ENCODE measurements at regions not wholly inside any gene's neighbourhood (a gene's known extent, or its start where the extent isn't known, plus 50 kb on each side); places are given as distances from the start of the nearest gene placed in this dataset.

- H3K9me3 Mint-ChIP-seq = peaks cover 14 to 17% of the 10 kb centered on the region in 2 donors
Measured at GRCh38 chr7:68429411-68430117, 1168.7 kb upstream of the AUTS2 start.

DNA sequence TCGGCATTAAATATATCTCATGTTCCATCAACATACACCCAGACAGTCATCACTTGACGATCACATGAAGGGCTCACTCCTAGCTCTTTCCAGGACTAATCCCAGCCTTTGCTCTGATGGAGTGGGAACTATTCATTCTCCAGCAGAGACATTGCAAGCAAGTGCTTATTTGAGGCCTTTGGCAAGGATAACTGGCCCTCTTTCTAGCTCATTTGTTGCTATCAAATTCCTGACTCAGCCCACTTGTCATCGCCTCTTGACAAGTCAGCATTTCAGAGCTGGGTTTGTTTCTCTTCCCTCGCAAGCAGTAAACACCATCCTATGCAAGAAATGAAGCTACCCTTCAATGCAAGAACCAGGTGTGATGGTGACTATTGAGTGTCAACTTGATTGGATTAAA is 1165.7 kb upstream of the AUTS2 start:
- Mint-ChIP-seq H3K27ac (no peak overlapping the region), H3K36me3 (ENCODE audit: insufficient read depth in 2 of 2) (peaks cover 0 to 2% of the 10 kb centered on the region in 2 donors), H3K4me3 (no peak overlapping the region), H3K4me1 (ENCODE audit: low read depth) (no peaks in the 10 kb centered on the region), H3K27me3 (ENCODE audit: low read depth) (no peaks in the 10 kb centered on the region), H3K9me3 (peaks cover 13% of the 10 kb centered on the region in 2 donors)
- ATAC-seq (replicated peaks in 1 of 2) (no peak), DNase-seq (no peak)

More at GRCh38 chr7:68429411-68430117, 1168.7 kb upstream of the AUTS2 start:
- Mint-ChIP-seq H3K4me3 (no peak overlapping the region), H3K36me3 (ENCODE audit: insufficient read depth in 2 of 2) (no peaks in the 10 kb centered on the region), H3K27ac (no peak overlapping the region), H3K27me3 (ENCODE audit: low read depth) (no peaks in the 10 kb centered on the region), H3K4me1 (ENCODE audit: low read depth) (no peaks in the 10 kb centered on the region)
- ATAC-seq (replicated peaks in 1 of 2) = no peak
- no peak for DNase-seq

GRCh38 chr7:68433462-68434070 is 1164.7 kb upstream of the AUTS2 start:
- no peaks in the 10 kb centered on the region for H3K27me3 Mint-ChIP-seq (ENCODE audit: low read depth)
- H3K4me1 Mint-ChIP-seq (ENCODE audit: low read depth) = no peaks in the 10 kb centered on the region
- peaks cover 0 to 4% of the 10 kb centered on the region in 2 donors for H3K36me3 Mint-ChIP-seq (ENCODE audit: insufficient read depth in 2 of 2)
- H3K9me3 Mint-ChIP-seq = peaks cover 15 to 18% of the 10 kb centered on the region in 2 donors
- no peak for DNase-seq
- ATAC-seq (replicated peaks in 1 of 2) = no peak
- no peak overlapping the region for H3K27ac Mint-ChIP-seq
- H3K4me3 Mint-ChIP-seq = no peak overlapping the region

DNA sequence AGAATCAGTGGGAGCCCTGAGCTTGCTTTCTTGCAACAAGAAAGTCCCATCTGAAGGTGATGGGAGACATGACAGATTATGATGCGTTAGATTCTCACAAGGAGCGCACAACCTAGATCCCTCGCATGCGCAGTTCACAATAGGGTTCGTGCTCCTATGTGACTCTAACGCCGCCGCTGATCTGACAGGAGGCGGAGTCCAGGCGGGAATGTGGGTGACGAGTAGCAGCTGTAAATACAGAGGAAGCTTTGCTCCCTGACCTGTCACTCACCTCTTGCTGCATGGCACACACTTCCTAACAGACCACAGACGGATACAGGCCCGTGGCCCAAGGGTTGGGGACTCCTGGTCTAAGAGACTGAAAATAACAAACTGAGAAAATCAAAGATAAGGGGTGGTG is 1163.4 kb upstream of the AUTS2 start:
- DNase-seq (no peak), ATAC-seq (replicated peaks in 1 of 2) (no peak)
- Mint-ChIP-seq H3K36me3 (ENCODE audit: insufficient read depth in 2 of 2) (peaks cover 0 to 4% of the 10 kb centered on the region in 2 donors), H3K27ac (no peak overlapping the region), H3K27me3 (ENCODE audit: low read depth) (no peaks in the 10 kb centered on the region), H3K9me3 (peaks cover 10 to 18% of the 10 kb centered on the region in 2 donors), H3K4me3 (no peak overlapping the region), H3K4me1 (ENCODE audit: low read depth) (no peaks in the 10 kb centered on the region)

GRCh38 chr7:68438016-68438415 is 1160.3 kb upstream of the AUTS2 start:
- ATAC-seq (replicated peaks in 1 of 2) = no peak
- H3K27ac Mint-ChIP-seq = no peak overlapping the region
- no peak for DNase-seq
- H3K4me1 Mint-ChIP-seq (ENCODE audit: low read depth) = no peaks in the 10 kb centered on the region
- peaks cover 0 to 4% of the 10 kb centered on the region in 2 donors for H3K36me3 Mint-ChIP-seq (ENCODE audit: insufficient read depth in 2 of 2)
- H3K9me3 Mint-ChIP-seq = peaks cover 10 to 20% of the 10 kb centered on the region in 2 donors
- H3K27me3 Mint-ChIP-seq (ENCODE audit: low read depth) = no peaks in the 10 kb centered on the region
- H3K4me3 Mint-ChIP-seq = no peak overlapping the region

DNA sequence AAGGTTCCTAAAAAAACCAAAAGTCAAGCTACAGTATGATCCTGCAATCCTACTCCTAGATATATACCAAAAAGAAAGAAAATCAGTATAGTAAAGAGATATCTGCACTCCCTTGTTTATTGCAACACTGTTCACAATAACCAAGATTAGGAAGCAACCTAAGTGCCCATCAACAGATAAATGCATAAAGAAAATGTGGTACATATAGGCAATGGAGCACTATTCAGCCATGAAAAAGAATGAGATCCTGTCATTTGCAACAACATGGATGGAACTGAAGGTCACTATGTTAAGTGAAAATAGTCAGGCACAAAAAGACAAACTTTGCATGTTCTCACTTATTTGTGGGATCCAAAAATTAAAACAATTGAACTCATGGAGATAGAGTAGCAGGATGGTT is 1159.5 kb upstream of the AUTS2 start:
- Mint-ChIP-seq H3K4me1 (ENCODE audit: low read depth) (no peaks in the 10 kb centered on the region), H3K4me3 (no peak overlapping the region), H3K27ac (no peak overlapping the region), H3K9me3 (peaks cover 9 to 24% of the 10 kb centered on the region in 2 donors), H3K27me3 (ENCODE audit: low read depth) (no peaks in the 10 kb centered on the region), H3K36me3 (ENCODE audit: insufficient read depth in 2 of 2) (peaks cover 0 to 4% of the 10 kb centered on the region in 2 donors)
- ATAC-seq (replicated peaks in 1 of 2) (no peak), DNase-seq (no peak)

DNA sequence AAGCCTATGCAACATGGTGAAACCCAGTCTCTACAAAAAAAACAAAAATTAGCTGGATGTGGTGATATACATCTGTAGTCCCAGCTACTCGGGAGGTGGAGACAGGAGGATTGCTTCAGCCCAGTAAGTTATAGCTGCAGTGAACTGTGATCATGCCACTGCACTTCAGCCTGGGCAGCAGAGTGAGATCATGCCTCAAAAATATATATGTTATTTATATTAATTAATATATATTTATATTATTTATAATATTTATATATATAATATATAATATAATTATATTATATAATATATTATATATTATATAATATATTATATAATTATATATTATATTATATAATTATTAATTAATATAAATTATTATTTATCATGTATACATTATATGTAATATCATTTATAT is 1158.4 kb upstream of the AUTS2 start:
- Mint-ChIP-seq H3K27ac (no peak overlapping the region), H3K4me1 (ENCODE audit: low read depth) (no peaks in the 10 kb centered on the region), H3K36me3 (ENCODE audit: insufficient read depth in 2 of 2) (peaks cover 1 to 4% of the 10 kb centered on the region in 2 donors), H3K27me3 (ENCODE audit: low read depth) (no peaks in the 10 kb centered on the region), H3K4me3 (no peak overlapping the region), H3K9me3 (peaks cover 12 to 24% of the 10 kb centered on the region in 2 donors)
- ATAC-seq (replicated peaks in 1 of 2) (no peak), DNase-seq (no peak)

DNA sequence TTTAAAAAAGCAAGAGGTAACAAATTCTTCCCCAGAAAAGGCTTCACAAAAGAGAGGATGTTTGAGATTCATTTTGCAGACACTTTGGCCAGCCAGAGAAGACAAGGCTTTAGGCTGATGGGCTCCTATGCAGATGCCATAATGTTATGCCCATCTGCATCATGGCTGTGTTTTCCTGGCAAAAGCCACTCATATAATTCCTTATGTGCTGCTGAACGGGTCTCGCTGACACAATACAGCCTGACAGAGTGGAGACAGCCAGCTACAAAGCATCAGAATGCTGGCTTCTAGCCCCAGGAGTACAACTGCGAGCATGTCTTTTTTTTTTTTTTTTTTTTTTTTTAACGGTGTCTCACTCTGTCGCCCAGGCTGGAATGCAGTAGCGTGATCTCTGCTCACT is 1157.4 kb upstream of the AUTS2 start:
- ATAC-seq (replicated peaks in 1 of 2) (peak; percentile 24 to 28), DNase-seq (no peak)
- H3K9me3 Mint-ChIP-seq = peaks cover 14 to 27% of the 10 kb centered on the region in 2 donors
- H3K4me1 Mint-ChIP-seq (ENCODE audit: low read depth) = no peaks in the 10 kb centered on the region
- H3K36me3 Mint-ChIP-seq (ENCODE audit: insufficient read depth in 2 of 2) = peaks cover 1 to 6% of the 10 kb centered on the region in 2 donors
- no peak overlapping the region for H3K27ac Mint-ChIP-seq
- H3K4me3 Mint-ChIP-seq = no peak overlapping the region
- no peaks in the 10 kb centered on the region for H3K27me3 Mint-ChIP-seq (ENCODE audit: low read depth)

- no peaks in the 10 kb centered on the region for H3K27me3 Mint-ChIP-seq (ENCODE audit: low read depth)
- ATAC-seq (replicated peaks in 1 of 2) (no peak), DNase-seq (no peak)
- H3K4me1 Mint-ChIP-seq (ENCODE audit: low read depth) = no peaks in the 10 kb centered on the region
- H3K27ac Mint-ChIP-seq = no peak overlapping the region
- peaks cover 1 to 6% of the 10 kb centered on the region in 2 donors for H3K36me3 Mint-ChIP-seq (ENCODE audit: insufficient read depth in 2 of 2)
- no peak overlapping the region for H3K4me3 Mint-ChIP-seq
- peaks cover 15 to 27% of the 10 kb centered on the region in 2 donors for H3K9me3 Mint-ChIP-seq
Measured at GRCh38 chr7:68441645-68442044, 1156.6 kb upstream of the AUTS2 start.

DNA sequence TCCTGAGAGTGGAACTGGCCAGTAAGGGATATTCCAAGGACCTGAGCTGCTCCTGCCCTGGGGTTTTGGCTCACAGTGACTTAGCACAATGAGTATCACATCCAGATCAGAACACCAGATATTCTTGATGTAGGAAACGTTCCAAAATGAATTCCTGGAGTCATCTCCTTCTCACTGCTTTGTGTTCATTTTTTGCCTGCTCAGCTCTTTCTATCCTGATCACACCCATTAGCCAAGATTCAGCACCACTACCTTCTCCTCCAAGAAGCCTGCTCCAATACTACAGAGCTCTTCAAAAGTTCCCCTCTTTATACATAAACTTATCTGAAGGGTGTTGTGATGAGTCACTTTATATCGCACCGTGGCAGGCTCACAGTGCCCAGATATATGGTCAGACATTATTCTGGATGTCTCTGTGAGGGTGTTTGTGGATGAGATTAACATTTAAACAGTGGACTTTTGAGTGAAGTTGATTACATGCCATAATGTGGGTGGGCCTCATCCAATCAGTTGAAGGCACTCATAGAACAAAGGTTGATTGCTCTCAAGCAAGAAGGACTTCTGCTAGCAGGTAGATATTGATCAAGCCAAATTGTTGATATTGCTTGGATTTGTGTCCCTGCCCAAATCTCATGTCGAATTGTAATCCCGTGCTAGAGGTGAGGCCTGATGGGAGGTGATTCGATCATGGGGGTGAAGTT is 1155.2 kb upstream of the AUTS2 start:
- Mint-ChIP-seq H3K27me3 (ENCODE audit: low read depth) (no peaks in the 10 kb centered on the region), H3K4me3 (no peak overlapping the region), H3K9me3 (peaks cover 7 to 23% of the 10 kb centered on the region in 2 donors), H3K36me3 (ENCODE audit: insufficient read depth in 2 of 2) (peaks cover 1 to 2% of the 10 kb centered on the region in 2 donors), H3K4me1 (ENCODE audit: low read depth) (no peaks in the 10 kb centered on the region), H3K27ac (no peak overlapping the region)
- DNase-seq = no peak
- no peak for ATAC-seq (replicated peaks in 1 of 2)

- Mint-ChIP-seq H3K27me3 (ENCODE audit: low read depth) (no peaks in the 10 kb centered on the region), H3K4me3 (no peak overlapping the region), H3K9me3 (peaks cover 13 to 18% of the 10 kb centered on the region in 2 donors), H3K36me3 (ENCODE audit: insufficient read depth in 2 of 2) (peaks cover 2 to 3% of the 10 kb centered on the region in 2 donors), H3K4me1 (ENCODE audit: low read depth) (no peaks in the 10 kb centered on the region), H3K27ac (no peak overlapping the region)
- ATAC-seq (replicated peaks in 1 of 2) = no peak
- no peak for DNase-seq
Measured at GRCh38 chr7:68444042-68444441, 1154.2 kb upstream of the AUTS2 start.

DNA sequence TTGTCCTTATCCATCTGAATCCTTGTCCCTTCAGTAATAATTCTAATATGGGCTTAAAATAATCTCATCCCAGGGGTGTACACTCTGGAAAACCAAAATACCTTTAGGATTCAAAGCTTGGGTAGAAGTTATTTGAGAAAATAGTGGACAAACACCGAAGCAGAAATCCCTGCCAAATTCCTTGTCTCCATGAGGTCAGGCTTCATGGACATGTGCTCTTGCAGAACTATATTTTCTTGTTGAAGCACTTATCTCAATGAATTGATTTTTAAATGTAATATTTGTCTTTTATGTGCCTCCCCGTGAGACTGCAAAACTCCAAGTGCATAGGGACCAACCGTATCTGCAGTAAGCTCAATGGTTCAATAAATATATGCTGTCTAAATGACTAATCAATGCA is 1153.3 kb upstream of the AUTS2 start:
- Mint-ChIP-seq H3K9me3 (peaks cover 17 to 24% of the 10 kb centered on the region in 2 donors), H3K27me3 (ENCODE audit: low read depth) (no peaks in the 10 kb centered on the region), H3K4me1 (ENCODE audit: low read depth) (no peaks in the 10 kb centered on the region), H3K27ac (no peak overlapping the region), H3K36me3 (ENCODE audit: insufficient read depth in 2 of 2) (peaks cover 3 to 5% of the 10 kb centered on the region in 2 donors), H3K4me3 (no peak overlapping the region)
- ATAC-seq (replicated peaks in 1 of 2) (no peak), DNase-seq (no peak)

GRCh38 chr7:68446183-68446582 is 1152.1 kb upstream of the AUTS2 start:
- no peak overlapping the region for H3K4me3 Mint-ChIP-seq
- H3K36me3 Mint-ChIP-seq (ENCODE audit: insufficient read depth in 2 of 2) = peaks cover 3 to 5% of the 10 kb centered on the region in 2 donors
- no peaks in the 10 kb centered on the region for H3K4me1 Mint-ChIP-seq (ENCODE audit: low read depth)
- H3K27me3 Mint-ChIP-seq (ENCODE audit: low read depth) = no peaks in the 10 kb centered on the region
- no peak overlapping the region for H3K27ac Mint-ChIP-seq
- DNase-seq (no peak), ATAC-seq (replicated peaks in 1 of 2) (no peak)
- H3K9me3 Mint-ChIP-seq = peaks cover 17 to 24% of the 10 kb centered on the region in 2 donors

Measured in activated T-cell treated with anti-CD3 and anti-CD28 coated beads, Interleukin-2, amount 50 U/mL, for 72 hours (primary cell).